ENCODE measurements at regions not wholly inside any gene's neighbourhood (a gene's known extent, or its start where the extent isn't known, plus 50 kb on each side); places are given as distances from the start of the nearest gene placed in this dataset.

GRCh38 chr5:175027390-175027789, 303.0 kb downstream of the MSX2 start:
- Histone ChIP-seq H3K36me3 (no peaks in the 10 kb centered on the region), H3K27ac (no peak overlapping the region), H3K4me3 (no peak overlapping the region), H3K27me3 (no peaks in the 10 kb centered on the region), H3K9me3 (peaks cover 0 to 11% (median 0%) of the 10 kb centered on the region in 4 donors), H3K4me1 (peaks cover 0 to 11% (median 0%) of the 10 kb centered on the region in 4 donors)
- TF ChIP-seq POLR2A (IDR thresholded peaks at IDR 0.05) (no peak), POLR2AphosphoS5 (IDR thresholded peaks at IDR 0.05) (no peak), EP300 (IDR thresholded peaks at IDR 0.05) (no peak)
- TF ChIP-seq, protein P1, sequence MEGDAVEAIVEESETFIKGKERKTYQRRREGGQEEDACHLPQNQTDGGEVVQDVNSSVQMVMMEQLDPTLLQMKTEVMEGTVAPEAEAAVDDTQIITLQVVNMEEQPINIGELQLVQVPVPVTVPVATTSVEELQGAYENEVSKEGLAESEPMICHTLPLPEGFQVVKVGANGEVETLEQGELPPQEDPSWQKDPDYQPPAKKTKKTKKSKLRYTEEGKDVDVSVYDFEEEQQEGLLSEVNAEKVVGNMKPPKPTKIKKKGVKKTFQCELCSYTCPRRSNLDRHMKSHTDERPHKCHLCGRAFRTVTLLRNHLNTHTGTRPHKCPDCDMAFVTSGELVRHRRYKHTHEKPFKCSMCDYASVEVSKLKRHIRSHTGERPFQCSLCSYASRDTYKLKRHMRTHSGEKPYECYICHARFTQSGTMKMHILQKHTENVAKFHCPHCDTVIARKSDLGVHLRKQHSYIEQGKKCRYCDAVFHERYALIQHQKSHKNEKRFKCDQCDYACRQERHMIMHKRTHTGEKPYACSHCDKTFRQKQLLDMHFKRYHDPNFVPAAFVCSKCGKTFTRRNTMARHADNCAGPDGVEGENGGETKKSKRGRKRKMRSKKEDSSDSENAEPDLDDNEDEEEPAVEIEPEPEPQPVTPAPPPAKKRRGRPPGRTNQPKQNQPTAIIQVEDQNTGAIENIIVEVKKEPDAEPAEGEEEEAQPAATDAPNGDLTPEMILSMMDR (IDR thresholded peaks at IDR 0.05): no peak
- 58 to 90% (median 70%) methylated on average over 3 of the region's 3 CpGs for WGBS, 5 donors
- intact Hi-C loops (cut with DNase I; ENCODE audit: low total_unique reads): no loop called here
- DNase-seq: peak in 1 of 2 donors; percentile 17

DNA sequence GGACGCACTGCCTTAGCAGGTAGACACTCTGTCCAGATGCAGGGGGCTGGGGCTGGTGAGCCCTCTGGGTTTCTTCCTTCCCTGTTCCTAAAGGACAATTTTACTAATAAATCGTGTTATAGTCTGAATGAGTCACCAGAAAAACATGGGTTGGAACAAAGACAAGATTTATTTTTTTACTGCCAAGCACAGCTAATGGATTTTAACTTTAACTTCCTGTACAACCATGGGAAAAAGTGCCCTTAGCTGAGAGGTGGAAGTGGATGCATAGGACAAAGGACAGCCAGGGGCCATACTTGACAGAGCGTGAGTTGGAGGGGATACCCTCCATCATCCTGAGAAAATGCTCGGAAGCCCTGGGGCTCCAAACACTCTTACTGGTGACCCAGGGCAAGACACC, 300.7 kb downstream of the MSX2 start:
- intact Hi-C loops (cut with DNase I; ENCODE audit: low total_unique reads): no loop called here
- H3K36me3 ChIP-seq: no peaks in the 10 kb centered on the region
- H3K4me1 ChIP-seq: peaks cover 0 to 4% (median 0%) of the 10 kb centered on the region in 4 donors
- TF ChIP-seq POLR2AphosphoS5 (IDR thresholded peaks at IDR 0.05) (no peak), EP300 (IDR thresholded peaks at IDR 0.05) (no peak), POLR2A (IDR thresholded peaks at IDR 0.05) (no peak)
- TF ChIP-seq, protein P1 (IDR thresholded peaks at IDR 0.05): no peak
- 59 to 72% (median 66%) methylated on average over 4 of the region's 4 CpGs for WGBS, 5 donors
- H3K27me3 ChIP-seq: no peaks in the 10 kb centered on the region
- no peak overlapping the region for H3K27ac ChIP-seq
- H3K4me3 ChIP-seq: no peak overlapping the region
- H3K9me3 ChIP-seq: peaks cover 0 to 11% (median 0%) of the 10 kb centered on the region in 4 donors
- DNase-seq: peak in 1 of 2 donors; percentile 26

- no peaks in the 10 kb centered on the region for H3K27me3 ChIP-seq
- no peak overlapping the region for H3K27ac ChIP-seq
- 50 to 54% (median 54%) methylated on average over 8 of the region's 8 CpGs for WGBS, 5 donors
- intact Hi-C loops (cut with DNase I; ENCODE audit: low total_unique reads): no loop called here
- peaks cover 0 to 11% (median 0%) of the 10 kb centered on the region in 4 donors for H3K9me3 ChIP-seq
- H3K36me3 ChIP-seq: no peaks in the 10 kb centered on the region
- DNase-seq: no peak
- TF ChIP-seq, protein P1 (IDR thresholded peaks at IDR 0.05): no peak
- TF ChIP-seq POLR2A (IDR thresholded peaks at IDR 0.05): no peak
- TF ChIP-seq EP300 (IDR thresholded peaks at IDR 0.05): no peak
- TF ChIP-seq POLR2AphosphoS5 (IDR thresholded peaks at IDR 0.05): no peak
- no peak overlapping the region for H3K4me3 ChIP-seq
- H3K4me1 ChIP-seq: peaks cover 0 to 4% (median 0%) of the 10 kb centered on the region in 4 donors
Observed at GRCh38 chr5:175021841-175022625, 297.7 kb downstream of the MSX2 start.

DNA sequence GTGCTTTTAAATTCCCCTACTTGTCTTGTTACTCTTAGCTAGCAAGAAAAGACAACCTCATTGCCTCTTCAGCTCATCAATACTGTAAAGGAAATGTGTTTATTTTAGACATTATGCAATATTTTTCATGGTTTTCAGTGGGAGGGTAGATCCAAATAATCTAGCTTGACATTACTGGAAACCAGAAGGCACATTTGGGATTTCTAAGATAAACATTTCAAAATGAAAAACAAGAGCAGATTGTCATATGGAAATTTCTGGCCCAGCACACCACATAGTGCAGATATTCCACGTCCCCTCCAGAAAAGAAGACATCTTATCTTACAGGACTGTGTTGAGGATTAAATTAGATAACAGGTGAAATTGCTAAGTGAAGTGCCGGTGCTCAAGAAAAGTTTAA, 296.9 kb downstream of the MSX2 start:
- DNase-seq: no peak
- TF ChIP-seq, protein P1 (IDR thresholded peaks at IDR 0.05): no peak
- TF ChIP-seq EP300 (IDR thresholded peaks at IDR 0.05) (no peak), POLR2A (IDR thresholded peaks at IDR 0.05) (no peak), POLR2AphosphoS5 (IDR thresholded peaks at IDR 0.05) (no peak)
- peaks cover 0 to 11% (median 0%) of the 10 kb centered on the region in 4 donors for H3K9me3 ChIP-seq
- H3K36me3 ChIP-seq: no peaks in the 10 kb centered on the region
- H3K4me3 ChIP-seq: no peak overlapping the region
- intact Hi-C loops (cut with DNase I; ENCODE audit: low total_unique reads): no loop called here
- H3K27me3 ChIP-seq: no peaks in the 10 kb centered on the region
- no peak overlapping the region for H3K27ac ChIP-seq
- WGBS, 5 donors: 60 to 78% (median 72%) methylated on average over 2 of the region's 2 CpGs
- peaks cover 0 to 4% (median 0%) of the 10 kb centered on the region in 4 donors for H3K4me1 ChIP-seq
